ENCODE measurements at regions not wholly inside any gene's neighbourhood (a gene's known extent, or its start where the extent isn't known, plus 50 kb on each side); places are given as distances from the start of the nearest gene placed in this dataset.

DNA sequence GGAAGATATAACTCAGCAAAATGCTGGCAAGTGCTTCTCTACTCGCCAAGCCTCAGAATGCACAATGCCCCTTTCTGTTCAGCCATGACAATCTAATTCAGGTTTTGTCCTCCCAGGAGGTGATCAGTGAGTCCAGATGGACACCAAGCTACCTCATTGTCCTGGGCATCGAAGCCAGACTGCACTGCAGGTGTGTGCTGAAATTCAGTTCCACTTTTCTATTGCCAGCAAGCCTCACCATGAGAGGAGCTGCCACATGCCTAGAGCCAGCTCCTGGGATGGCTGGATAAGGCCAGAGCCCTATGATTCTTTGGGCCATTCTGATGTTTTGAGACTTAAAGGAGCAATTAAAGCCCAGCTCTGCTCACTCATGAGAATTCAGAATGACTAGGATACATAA, 186.7 kb downstream of the GRIN2B start:
- TF ChIP-seq, protein P1, sequence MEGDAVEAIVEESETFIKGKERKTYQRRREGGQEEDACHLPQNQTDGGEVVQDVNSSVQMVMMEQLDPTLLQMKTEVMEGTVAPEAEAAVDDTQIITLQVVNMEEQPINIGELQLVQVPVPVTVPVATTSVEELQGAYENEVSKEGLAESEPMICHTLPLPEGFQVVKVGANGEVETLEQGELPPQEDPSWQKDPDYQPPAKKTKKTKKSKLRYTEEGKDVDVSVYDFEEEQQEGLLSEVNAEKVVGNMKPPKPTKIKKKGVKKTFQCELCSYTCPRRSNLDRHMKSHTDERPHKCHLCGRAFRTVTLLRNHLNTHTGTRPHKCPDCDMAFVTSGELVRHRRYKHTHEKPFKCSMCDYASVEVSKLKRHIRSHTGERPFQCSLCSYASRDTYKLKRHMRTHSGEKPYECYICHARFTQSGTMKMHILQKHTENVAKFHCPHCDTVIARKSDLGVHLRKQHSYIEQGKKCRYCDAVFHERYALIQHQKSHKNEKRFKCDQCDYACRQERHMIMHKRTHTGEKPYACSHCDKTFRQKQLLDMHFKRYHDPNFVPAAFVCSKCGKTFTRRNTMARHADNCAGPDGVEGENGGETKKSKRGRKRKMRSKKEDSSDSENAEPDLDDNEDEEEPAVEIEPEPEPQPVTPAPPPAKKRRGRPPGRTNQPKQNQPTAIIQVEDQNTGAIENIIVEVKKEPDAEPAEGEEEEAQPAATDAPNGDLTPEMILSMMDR (conservative IDR thresholded peaks at IDR 0.05; ENCODE audit: low read depth, low read length), result no peak
- no peak for DNase-seq (ENCODE audit: low read depth)
- no peak overlapping the region for H3K4me3 ChIP-seq (ENCODE audit: low read length)

DNA sequence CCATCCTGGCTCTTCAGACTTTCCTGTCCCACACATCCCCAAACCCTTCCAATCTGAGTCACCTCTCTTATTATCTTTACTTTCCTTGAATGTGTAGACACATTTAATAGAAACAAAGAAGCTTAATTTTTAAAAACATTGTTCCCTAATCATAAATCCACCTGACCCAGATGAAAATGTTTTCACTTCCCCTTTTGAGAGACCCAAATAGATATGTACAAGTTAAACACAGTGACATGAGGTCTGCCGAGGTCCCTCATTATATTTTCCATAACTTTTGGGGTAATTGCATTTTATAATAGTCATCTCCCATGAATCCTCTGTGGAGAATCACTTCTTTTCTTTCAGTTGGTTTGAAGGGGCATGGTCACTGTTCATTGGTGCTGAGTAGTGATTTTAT, 191.1 kb downstream of the GRIN2B start:
- H3K4me3 ChIP-seq (ENCODE audit: low read length), result no peak overlapping the region
- DNase-seq (ENCODE audit: low read depth), result no peak
- TF ChIP-seq, protein P1 (conservative IDR thresholded peaks at IDR 0.05; ENCODE audit: low read depth, low read length), result no peak

DNA sequence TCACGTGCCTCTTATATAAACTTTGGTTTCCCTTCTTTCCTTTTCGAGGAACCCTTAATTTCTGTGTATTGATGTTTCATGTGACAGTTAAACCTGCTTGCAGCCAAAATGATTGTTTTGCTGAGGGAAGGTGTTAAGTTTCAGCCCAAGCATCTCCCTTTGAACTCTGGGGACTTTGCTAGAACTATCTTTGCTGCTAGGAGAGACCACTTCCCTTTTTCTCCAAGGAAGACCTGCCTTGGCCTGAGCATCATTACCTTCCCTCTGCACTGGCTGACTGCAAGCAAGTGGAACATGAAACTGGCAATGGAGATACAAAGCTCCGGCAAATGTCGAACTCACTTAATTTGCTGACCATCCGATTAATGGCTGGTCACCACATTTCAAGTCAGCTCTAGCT, 192.8 kb downstream of the GRIN2B start:
- DNase-seq (ENCODE audit: low read depth), result no peak
- no peak overlapping the region for H3K4me3 ChIP-seq (ENCODE audit: low read length)
- TF ChIP-seq, protein P1 (conservative IDR thresholded peaks at IDR 0.05; ENCODE audit: low read depth, low read length), result no peak

DNA sequence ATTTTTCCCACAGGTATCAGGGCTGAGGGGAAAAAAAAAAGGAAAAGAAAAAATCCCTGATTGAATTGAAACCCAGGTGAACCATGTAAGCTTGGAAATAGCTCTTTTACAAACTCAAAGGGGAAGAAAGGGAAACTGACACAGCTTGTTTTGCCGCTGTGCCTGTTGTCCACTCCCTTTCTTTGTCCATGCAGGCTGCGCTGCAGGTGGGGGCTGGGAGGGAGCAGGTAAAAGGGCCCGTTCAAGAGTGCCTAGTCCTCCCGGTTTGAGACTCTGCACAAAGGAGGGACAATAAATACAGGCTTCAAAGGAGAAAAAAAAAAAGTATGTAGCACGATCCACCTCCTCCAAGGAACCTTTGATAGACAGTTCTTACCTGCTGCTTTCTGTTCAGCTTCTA, 194.8 kb downstream of the GRIN2B start:
- H3K4me3 ChIP-seq (ENCODE audit: low read length), result no peak overlapping the region
- DNase-seq (ENCODE audit: low read depth), result no peak
- TF ChIP-seq, protein P1 (conservative IDR thresholded peaks at IDR 0.05; ENCODE audit: low read depth, low read length), result no peak

DNA sequence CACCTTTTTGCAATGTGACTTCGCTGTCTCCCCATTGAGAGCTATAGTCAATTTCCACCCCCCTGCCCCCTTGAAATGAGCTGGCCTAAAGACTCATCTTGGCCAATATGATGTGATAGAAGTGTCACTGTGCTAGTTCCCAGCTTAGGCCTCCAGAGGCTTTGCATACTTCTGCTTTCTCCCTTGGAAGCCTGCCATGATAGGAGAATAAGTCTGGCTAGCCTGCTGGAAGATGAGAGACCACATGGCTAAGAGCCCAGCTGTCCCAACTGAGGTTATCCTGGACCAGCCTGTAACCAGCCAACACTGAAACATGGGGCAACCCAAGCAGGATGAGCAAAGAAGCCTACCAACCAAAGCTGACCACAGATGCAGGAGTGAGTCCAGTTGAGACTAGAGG, 196.9 kb downstream of the GRIN2B start:
- no peak overlapping the region for H3K4me3 ChIP-seq (ENCODE audit: low read length)
- DNase-seq (ENCODE audit: low read depth), result no peak
- TF ChIP-seq, protein P1 (conservative IDR thresholded peaks at IDR 0.05; ENCODE audit: low read depth, low read length), result no peak

DNA sequence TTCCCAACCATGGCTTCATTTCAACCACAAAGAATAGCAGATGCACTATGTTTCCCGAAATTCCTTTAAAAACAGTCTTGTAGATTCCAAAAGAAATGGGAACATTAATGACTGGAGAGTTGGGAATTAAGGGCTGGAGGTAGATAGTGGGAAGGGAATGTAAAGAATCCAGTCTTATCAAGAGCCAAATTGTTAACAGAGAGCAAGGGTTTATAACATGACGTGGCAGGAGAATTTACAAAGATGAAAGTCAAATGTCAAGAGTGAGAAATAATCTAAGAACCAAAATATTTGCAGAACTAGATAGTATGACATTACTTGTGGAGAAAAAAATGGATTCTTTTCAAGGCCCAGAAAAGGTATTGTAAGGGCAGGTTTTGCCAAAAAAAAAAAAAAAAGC, 200.9 kb downstream of the GRIN2B start:
- DNase-seq (ENCODE audit: low read depth), result no peak
- TF ChIP-seq, protein P1 (conservative IDR thresholded peaks at IDR 0.05; ENCODE audit: low read depth, low read length), result no peak
- H3K4me3 ChIP-seq (ENCODE audit: low read length), result no peak overlapping the region

DNA sequence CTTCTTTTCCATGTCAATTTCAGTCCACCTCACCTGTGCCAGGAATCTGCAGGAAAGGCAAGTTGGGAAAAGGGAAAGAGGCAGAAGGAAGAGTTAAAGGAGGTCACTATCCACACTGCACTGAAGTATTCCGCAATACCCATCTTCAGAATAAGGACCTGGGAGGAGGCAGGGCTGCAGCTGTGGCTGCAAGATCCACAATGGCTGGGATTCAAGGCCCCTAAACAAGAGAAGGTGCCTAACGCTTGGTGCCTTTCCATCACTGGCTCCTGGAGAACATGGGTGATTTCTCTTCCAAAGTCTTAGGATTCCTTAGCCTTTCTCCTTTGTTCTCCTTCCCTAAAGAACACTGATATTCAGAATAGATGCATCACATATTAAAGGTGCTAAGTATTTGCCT, 204.0 kb downstream of the GRIN2B start:
- no peak overlapping the region for H3K4me3 ChIP-seq (ENCODE audit: low read length)
- TF ChIP-seq, protein P1 (conservative IDR thresholded peaks at IDR 0.05; ENCODE audit: low read depth, low read length), result no peak
- no peak for DNase-seq (ENCODE audit: low read depth)
